K562 (cell line): ENCODE measurements at regions not wholly inside any gene's neighbourhood (a gene's known extent, or its start where the extent isn't known, plus 50 kb on each side); places are given as distances from the start of the nearest gene placed in this dataset.

ENCODE experiments used
- ATAC-seq: fragments of 200-7000 bp; cut with Tn5 transposase; 3 replicates; pipeline ENCODE4 v1.9.1; 2020; ENCODE audit warnings: moderate library complexity
- BruUV-seq: library from RNA; stranded (reverse); fragments of 400-500 nt; replicated peaks from 2 replicates; lab custom pipeline; 2021; lab: Mats Ljungman, UMichigan
- CTCF ChIA-PET: fragments of 300-600 bp; formaldehyde crosslinking; extraction: SDS; loops from one replicate; lab custom pipeline; 2021; ENCODE audit warnings: low intra/inter-chr PET ratio; lab: Yijun Ruan, JAX
- POLR2A ChIA-PET: fragments of 300-600, 350-650 bp; sonication (Branson Sonifier 250); formaldehyde crosslinking; extraction: SDS; loops from one replicate; lab custom pipeline; 2021; ENCODE audit warnings: antibody characterized with exemption, inconsistent platforms; lab: Yijun Ruan, JAX
- DNase-seq, 4 experiments: peaks; one replicate each; pipeline versions ENCODE4 v3.0.0 to v3.0.0-alpha.2; 2011 to 2018; ENCODE audit warnings: low spot score in 3 of 4, mixed read lengths in 3 of 4; ENCODE audit errors: extremely low read depth in 1 of 4
- FAIRE-seq: peaks from 2 replicates; lab custom pipeline; 2011; peaks lifted over from hg19 to GRCh38; lab: Jason Lieb, UNC
- H2AFZ ChIP-seq: 2 replicates; pipeline ENCODE4 v1.6.0; 2011; ENCODE audit warnings: low read depth, low read length, control low read depth, inconsistent platforms
- H3K27ac ChIP-seq: fragments of 200-600 bp; 3 replicates; pipeline ENCODE4 v1.8.0; 2011; ENCODE audit warnings: low read depth, mild to moderate bottlenecking, control low read depth, inconsistent platforms, low read length, moderate library complexity, mixed read lengths; ENCODE audit errors: extremely low read depth
- H3K27me3 ChIP-seq, 2 experiments: fragments of 300-600 bp in 1 of 2; 2 replicates in 1 of 2; 3 replicates in 1 of 2; pipeline versions ENCODE4 v1.6.0 to v1.8.0; 2011; ENCODE audit warnings: inconsistent platforms in 2 of 2, low read length in 2 of 2, mild to moderate bottlenecking in 1 of 2, mixed read lengths in 1 of 2, moderate library complexity in 1 of 2; ENCODE audit not compliant: control insufficient read depth in 2 of 2, insufficient read depth in 2 of 2
- H3K36me3 ChIP-seq: fragments of 300-600 bp; 3 replicates; pipeline ENCODE4 v1.8.0; 2011; ENCODE audit warnings: mild to moderate bottlenecking, low read length, inconsistent platforms; ENCODE audit not compliant: control insufficient read depth, insufficient read depth
- H3K4me1 ChIP-seq, 2 experiments: fragments of 200-600 bp in 1 of 2; replicated peaks in 1 of 2; 2 replicates in 1 of 2; 3 replicates in 1 of 2; pipeline versions ENCODE4 v1.5.1 to v1.8.0; 2011; ENCODE audit warnings: inconsistent platforms in 2 of 2, low read length in 2 of 2, mild to moderate bottlenecking in 1 of 2, mixed read lengths in 1 of 2, moderate library complexity in 1 of 2; ENCODE audit not compliant: control insufficient read depth in 2 of 2, insufficient read depth in 2 of 2
- H3K4me2 ChIP-seq: 2 replicates; pipeline ENCODE4 v1.6.1; 2011; ENCODE audit warnings: low read length, control low read depth, inconsistent platforms, mixed read lengths; ENCODE audit not compliant: insufficient read depth
- H3K4me3 ChIP-seq: fragments of 200-600 bp; sonication (generic), shearing (Covaris generic); 2 replicates; pipeline ENCODE4 v1.5.1; 2016; ENCODE audit warnings: control low read depth, inconsistent platforms
- H3K79me2 ChIP-seq: fragments of 200-600 bp; 3 replicates; pipeline ENCODE4 v1.8.0; 2011; ENCODE audit warnings: low read length, inconsistent platforms; ENCODE audit not compliant: control insufficient read depth, insufficient read depth
- H3K9ac ChIP-seq, 2 experiments: 2 replicates each; pipeline versions ENCODE4 v1.6.0 to v1.6.1; 2011; ENCODE audit warnings: low read depth in 2 of 2, low read length in 2 of 2, control low read depth in 1 of 2, inconsistent platforms in 1 of 2, mild to moderate bottlenecking in 1 of 2, mixed read lengths in 1 of 2; ENCODE audit not compliant: insufficient read depth in 1 of 2
- H3K9me1 ChIP-seq: one replicate; pipeline ENCODE4 v1.6.0; 2011; ENCODE audit warnings: inconsistent platforms, mild to moderate bottlenecking, low read length, moderate library complexity; ENCODE audit not compliant: control insufficient read depth, insufficient read depth
- H3K9me3 ChIP-seq: replicated peaks from 2 replicates; pipeline ENCODE4 v1.5.1; 2011; ENCODE audit warnings: low read depth, low read length, inconsistent platforms; ENCODE audit not compliant: control insufficient read depth, insufficient read depth
- H4K20me1 ChIP-seq: replicated peaks from 2 replicates; pipeline ENCODE4 v1.6.1; 2011; ENCODE audit warnings: low read length, inconsistent platforms, mixed read lengths; ENCODE audit not compliant: control insufficient read depth, insufficient read depth
- CREM ChIP-seq: IDR thresholded peaks from 2 replicates; pipeline ENCODE4 v1.6.1; 2014; ENCODE audit warnings: antibody characterized with exemption, low read depth
- KAT7 ChIP-seq: sonication (generic); formaldehyde crosslinking; IDR thresholded peaks from 2 replicates; pipeline ENCODE4 v1.8.0; 2022; ENCODE audit warnings: missing genetic modification reagents, mild to moderate bottlenecking, borderline replicate concordance
- KAT8 ChIP-seq: fragments of 450-650 bp; IDR thresholded peaks from 2 replicates; pipeline ENCODE4 v1.6.1; 2016; ENCODE audit warnings: low read depth, mild to moderate bottlenecking
- RFX7 ChIP-seq: fragments of 250-450 bp; sonication (Bioruptor Pico); IDR thresholded peaks from 2 replicates; pipeline ENCODE4 v1.5.1; 2021; ENCODE audit warnings: mild to moderate bottlenecking
- ZNF316 ChIP-seq: fragments of 450-650 bp; IDR thresholded peaks from 2 replicates; pipeline ENCODE4 v1.6.1; 2016
- ZNF696 ChIP-seq: fragments of 250-450 bp; sonication (Bioruptor Pico); conservative IDR thresholded peaks from 2 replicates; pipeline ENCODE4 v1.4.0; 2020; ENCODE audit warnings: mild to moderate bottlenecking, moderate library complexity
- WGBS: fragments of 100-300 bp; shearing (Covaris generic); methylation state at CpG from one replicate; pipeline ENCODE4 v1.1.6; 2016; ENCODE audit warnings: low coverage, mixed read lengths; ENCODE audit not compliant: insufficient coverage; ENCODE audit errors: missing lambda C conversion rate; 5-methylcytosine and 5-hydroxymethylcytosine counted together
- in situ Hi-C: fragments of 300-500 bp; cut with MboI; formaldehyde crosslinking; loops from 4 replicates; pipeline ENCODE4 v1.15.0; 2018; ENCODE audit warnings: inconsistent platforms, mixed read lengths
- intact Hi-C: fragments of 100-400 bp; cut with micrococcal nuclease; formaldehyde crosslinking; loops from 2 replicates; pipeline ENCODE4 v1.14.2; 2022

DNA sequence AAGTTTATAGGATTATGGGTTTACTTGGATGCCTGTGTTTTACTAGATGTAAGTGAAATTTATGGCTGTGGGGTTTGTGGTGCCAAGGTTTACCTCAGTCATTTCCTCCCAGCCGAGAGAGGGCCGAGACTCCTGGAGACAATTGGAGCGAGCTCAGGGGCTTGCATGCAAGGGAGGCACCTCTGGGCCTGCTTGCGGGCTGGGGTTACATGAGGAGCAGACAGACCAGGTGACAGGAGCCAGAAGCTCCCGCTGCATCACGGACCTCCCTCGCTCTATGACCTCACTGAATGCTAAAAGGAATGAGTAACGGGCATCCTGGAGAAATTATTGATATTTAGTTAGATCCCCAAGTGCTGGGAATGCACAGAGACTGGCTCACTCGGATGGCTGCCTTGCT, 275.2 kb upstream of the KIRREL3 start (continued):
- TF ChIP-seq KAT7 (CRISPR knock-in tag) (no peak), RFX7 (CRISPR knock-in tag) (no peak)

DNA sequence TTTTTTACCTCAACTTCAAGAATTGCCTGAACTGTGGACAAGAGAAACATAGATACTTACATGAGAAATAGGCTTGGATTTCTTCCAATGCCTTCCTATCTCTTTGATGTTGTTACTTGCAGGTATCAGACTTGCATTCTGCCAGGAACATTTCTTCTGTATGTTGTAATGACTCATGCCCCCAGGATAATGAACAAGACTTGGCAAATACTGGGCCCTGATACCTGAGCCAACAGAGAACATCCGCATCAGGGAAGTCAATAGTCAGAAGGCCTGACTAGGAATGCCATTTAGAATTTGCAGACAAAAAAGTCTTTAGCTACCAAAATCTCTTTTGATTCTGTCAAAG, 273.7 kb upstream of the KIRREL3 start:
- intact Hi-C loops, result no loop called here
- TF ChIP-seq CREM, result no peak
- no peak for TF ChIP-seq KAT8
- no peak for TF ChIP-seq ZNF316
- TF ChIP-seq ZNF696 (CRISPR knock-in tag), result no peak
- in situ Hi-C loops, result no loop called here
- no peaks in the 10 kb centered on the region for H3K4me1 ChIP-seq
- CTCF ChIA-PET, result no interaction called here
- H3K9me3 ChIP-seq, result no peaks in the 10 kb centered on the region
- DNase-seq, result no peak
- H3K9me1 ChIP-seq, result no peaks in the 10 kb centered on the region
- H3K79me2 ChIP-seq, result no peaks in the 10 kb centered on the region
- H3K36me3 ChIP-seq, result no peaks in the 10 kb centered on the region
- H2AFZ ChIP-seq, result no peak overlapping the region
- no peak overlapping the region for H3K27ac ChIP-seq
- no peak overlapping the region for H3K4me3 ChIP-seq
- no peak overlapping the region for H3K9ac ChIP-seq
- POLR2A ChIA-PET, result no interaction called here
- no peak for FAIRE-seq
- H4K20me1 ChIP-seq, result no peaks in the 10 kb centered on the region
- H3K27me3 ChIP-seq, result no peaks in the 10 kb centered on the region
- no peak overlapping the region for H3K4me2 ChIP-seq
- no TSS peak for BruUV-seq
- ATAC-seq, result no peak
- 0% methylated on average over 1 of the region's 1 CpG for WGBS
